ENCODE measurements at regions not wholly inside any gene's neighbourhood (a gene's known extent, or its start where the extent isn't known, plus 50 kb on each side); places are given as distances from the start of the nearest gene placed in this dataset.

DNA sequence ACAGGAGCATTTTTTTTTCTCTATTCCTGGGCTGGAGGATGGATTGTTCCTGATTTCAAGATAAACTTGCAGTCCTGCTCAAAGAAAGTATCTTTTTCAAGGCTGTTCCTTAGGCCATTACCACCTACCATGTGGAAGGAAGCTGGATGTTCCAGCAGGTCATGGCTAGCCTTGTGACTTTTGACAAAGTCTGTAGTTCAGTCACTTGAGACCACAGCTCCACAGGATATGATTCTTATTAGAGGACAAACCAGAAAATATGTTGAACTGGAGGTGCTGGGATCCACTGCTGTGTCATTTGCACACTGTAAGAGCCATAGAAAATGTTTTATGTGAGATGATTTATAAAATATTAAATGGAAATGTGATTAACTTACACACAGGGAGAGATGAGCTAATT is 184.2 kb upstream of the ACO1 start:
- H3K27ac Mint-ChIP-seq, result no peak overlapping the region
- no peak overlapping the region for H4K91ac ChIP-seq (ENCODE audit: insufficient read length, low read depth, low read length)
- no peak overlapping the region for H2BK120ac ChIP-seq (ENCODE audit: low read depth, low read length, poor library complexity, severe bottlenecking)
- no peak overlapping the region for H4K5ac ChIP-seq (ENCODE audit: insufficient read length, low read depth, low read length)
- H3K27me3 Mint-ChIP-seq (ENCODE audit: low read depth), result no peaks in the 10 kb centered on the region
- no peaks in the 10 kb centered on the region for H3K79me2 ChIP-seq (ENCODE audit: insufficient read depth, low read length)
- H2BK20ac ChIP-seq (ENCODE audit: low read depth, low read length, poor library complexity, severe bottlenecking), result no peak overlapping the region
- H3K4me1 Mint-ChIP-seq, result peaks cover 1 to 4% of the 10 kb centered on the region in 2 experiments
- no peak overlapping the region for H2AK5ac ChIP-seq (ENCODE audit: insufficient read length, low read length)
- no peaks in the 10 kb centered on the region for H3K9me3 ChIP-seq (ENCODE audit: control insufficient read depth, low read depth, low read length)
- no peak overlapping the region for H3K9ac ChIP-seq (ENCODE audit: extremely low read depth, insufficient read length, low read length)
- no peak for TF ChIP-seq CTCF (conservative IDR thresholded peaks at IDR 0.05)
- H3K4me1 ChIP-seq (ENCODE audit: insufficient read depth, low read length), result no peaks in the 10 kb centered on the region
- no peaks in the 10 kb centered on the region for H3K27me3 ChIP-seq (ENCODE audit: insufficient read depth, low read length)
- H3K14ac ChIP-seq (ENCODE audit: insufficient read depth, low read length), result no peak overlapping the region
- H3K9me3 Mint-ChIP-seq, result no peaks in the 10 kb centered on the region
- H2BK5ac ChIP-seq (ENCODE audit: insufficient read length, low read length), result no peak overlapping the region
- no peaks in the 10 kb centered on the region for H3K79me1 ChIP-seq (ENCODE audit: insufficient read depth, low read depth, low read length, poor library complexity, severe bottlenecking)
- no peak overlapping the region for H3T11ph ChIP-seq (ENCODE audit: low read length)
- H3K4ac ChIP-seq (ENCODE audit: low read depth, low read length), result no peak overlapping the region
- H3K56ac ChIP-seq (ENCODE audit: insufficient read length, low read depth, low read length), result no peak overlapping the region
- H2AFZ ChIP-seq (ENCODE audit: low read length), result no peak overlapping the region
- H3K4me3 Mint-ChIP-seq, result no peak overlapping the region
- DNase-seq, result no peak
- no peaks in the 10 kb centered on the region for H4K20me1 ChIP-seq (ENCODE audit: control insufficient read depth, insufficient read depth, insufficient read length)
- H3K36me3 Mint-ChIP-seq (ENCODE audit: insufficient read depth in 1 of 3, low read depth in 3 of 3), result no peaks in the 10 kb centered on the region
- no peaks in the 10 kb centered on the region for H3K23me2 ChIP-seq (ENCODE audit: insufficient read length, low read depth, low read length, poor library complexity, severe bottlenecking)
- H2BK15ac ChIP-seq (ENCODE audit: low read depth, low read length), result no peak overlapping the region
- no peak overlapping the region for H3K4me2 ChIP-seq (ENCODE audit: insufficient read depth, insufficient read length, low read length)
- no peak overlapping the region for H3K23ac ChIP-seq (ENCODE audit: insufficient read length, low read depth, low read length)
- no peak overlapping the region for H3K27ac ChIP-seq (ENCODE audit: insufficient read length, low read depth, low read length)
- no peak overlapping the region for H2BK12ac ChIP-seq (ENCODE audit: insufficient read length, low read depth, low read length)
- no peak overlapping the region for H3K18ac ChIP-seq (ENCODE audit: insufficient read length, low read depth, low read length)
- no peak overlapping the region for H4K8ac ChIP-seq (replicated peaks; ENCODE audit: insufficient read length, low read depth, low read length)

All from H9 (cell line).